GM23338 (cell line): ENCODE measurements at regions not wholly inside any gene's neighbourhood (a gene's known extent, or its start where the extent isn't known, plus 50 kb on each side); places are given as distances from the start of the nearest gene placed in this dataset.

Source experiments
- CREB1 ChIP-seq: fragments of 250-450 bp; sonication (Bioruptor Pico); IDR thresholded peaks from 2 replicates; pipeline ENCODE4 v1.5.0; 2020; ENCODE audit warnings: low read depth, mild to moderate bottlenecking, moderate library complexity
- EZH2 ChIP-seq: fragments of 200-600 bp; sonication (generic); IDR thresholded peaks from one replicate; pipeline ENCODE4 v1.8.0; 2017; ENCODE audit warnings: antibody characterized with exemption, mild to moderate bottlenecking, low read depth; ENCODE audit not compliant: unreplicated experiment
- EZH2phosphoT487 ChIP-seq: fragments of 200-600 bp; sonication (generic); IDR thresholded peaks from one replicate; pipeline ENCODE4 v1.8.1; 2018; ENCODE audit warnings: antibody characterized with exemption; ENCODE audit not compliant: unreplicated experiment
- JUNB ChIP-seq: IDR thresholded peaks from one replicate; pipeline ENCODE4 v1.6.1; 2016; ENCODE audit warnings: antibody characterized with exemption; ENCODE audit not compliant: unreplicated experiment
- POLR2AphosphoS5 ChIP-seq: IDR thresholded peaks from 2 replicates; pipeline ENCODE4 v1.6.1; 2016; ENCODE audit warnings: antibody characterized with exemption, low read depth
- STAT1 ChIP-seq: IDR thresholded peaks from one replicate; pipeline ENCODE4 v1.6.1; 2016; ENCODE audit warnings: antibody characterized with exemption; ENCODE audit not compliant: unreplicated experiment
- ZNF114 ChIP-seq: fragments of 250-450 bp; sonication (Bioruptor Pico); IDR thresholded peaks from 2 replicates; pipeline ENCODE4 v1.5.0; 2020; ENCODE audit warnings: mild to moderate bottlenecking, moderate library complexity
- ZNF331 ChIP-seq: fragments of 250-450 bp; sonication (Bioruptor Pico); IDR thresholded peaks from 2 replicates; pipeline ENCODE4 v1.5.0; 2020; ENCODE audit warnings: low read depth, mild to moderate bottlenecking, moderate library complexity
- TF ChIP-seq, protein P1 (sequence below): IDR thresholded peaks from one replicate; pipeline ENCODE4 v1.6.1; 2018; ENCODE audit warnings: antibody characterized with exemption; ENCODE audit not compliant: unreplicated experiment
- TF ChIP-seq, protein P2 (sequence below): IDR thresholded peaks from 2 replicates; pipeline ENCODE4 v1.6.1; 2016; ENCODE audit warnings: antibody characterized with exemption
- TF ChIP-seq, protein P3 (sequence below), 2 experiments: fragments of 200-600 bp in 1 of 2; sonication (generic) in 1 of 2; conservative IDR thresholded peaks; 2 replicates each; pipeline versions ENCODE4 v1.5.1 to v1.6.1; 2016 to 2017; ENCODE audit warnings: antibody characterized with exemption in 2 of 2, low read depth in 2 of 2, mild to moderate bottlenecking in 2 of 2, moderate library complexity in 1 of 2

DNA sequence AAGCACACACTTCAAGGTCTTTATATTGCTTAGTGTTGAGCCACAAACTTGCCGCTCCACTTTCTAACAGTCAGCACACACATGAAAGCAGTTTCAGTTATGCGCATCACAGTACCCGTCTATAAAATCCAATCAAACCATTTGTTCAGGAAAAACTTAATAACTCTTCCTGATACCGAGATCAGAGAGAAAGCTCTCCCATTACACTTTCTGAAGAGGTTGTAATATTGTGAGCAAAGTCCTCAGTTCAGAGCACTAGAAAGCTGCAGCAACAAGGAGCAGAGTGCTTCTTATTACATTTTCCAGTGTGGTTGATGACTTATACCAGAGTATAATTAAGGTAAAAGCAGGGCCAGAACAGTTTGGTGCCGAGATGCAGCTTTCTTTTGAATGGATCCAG lies 102.8 kb upstream of the F3 start:
- TF ChIP-seq, protein P1, sequence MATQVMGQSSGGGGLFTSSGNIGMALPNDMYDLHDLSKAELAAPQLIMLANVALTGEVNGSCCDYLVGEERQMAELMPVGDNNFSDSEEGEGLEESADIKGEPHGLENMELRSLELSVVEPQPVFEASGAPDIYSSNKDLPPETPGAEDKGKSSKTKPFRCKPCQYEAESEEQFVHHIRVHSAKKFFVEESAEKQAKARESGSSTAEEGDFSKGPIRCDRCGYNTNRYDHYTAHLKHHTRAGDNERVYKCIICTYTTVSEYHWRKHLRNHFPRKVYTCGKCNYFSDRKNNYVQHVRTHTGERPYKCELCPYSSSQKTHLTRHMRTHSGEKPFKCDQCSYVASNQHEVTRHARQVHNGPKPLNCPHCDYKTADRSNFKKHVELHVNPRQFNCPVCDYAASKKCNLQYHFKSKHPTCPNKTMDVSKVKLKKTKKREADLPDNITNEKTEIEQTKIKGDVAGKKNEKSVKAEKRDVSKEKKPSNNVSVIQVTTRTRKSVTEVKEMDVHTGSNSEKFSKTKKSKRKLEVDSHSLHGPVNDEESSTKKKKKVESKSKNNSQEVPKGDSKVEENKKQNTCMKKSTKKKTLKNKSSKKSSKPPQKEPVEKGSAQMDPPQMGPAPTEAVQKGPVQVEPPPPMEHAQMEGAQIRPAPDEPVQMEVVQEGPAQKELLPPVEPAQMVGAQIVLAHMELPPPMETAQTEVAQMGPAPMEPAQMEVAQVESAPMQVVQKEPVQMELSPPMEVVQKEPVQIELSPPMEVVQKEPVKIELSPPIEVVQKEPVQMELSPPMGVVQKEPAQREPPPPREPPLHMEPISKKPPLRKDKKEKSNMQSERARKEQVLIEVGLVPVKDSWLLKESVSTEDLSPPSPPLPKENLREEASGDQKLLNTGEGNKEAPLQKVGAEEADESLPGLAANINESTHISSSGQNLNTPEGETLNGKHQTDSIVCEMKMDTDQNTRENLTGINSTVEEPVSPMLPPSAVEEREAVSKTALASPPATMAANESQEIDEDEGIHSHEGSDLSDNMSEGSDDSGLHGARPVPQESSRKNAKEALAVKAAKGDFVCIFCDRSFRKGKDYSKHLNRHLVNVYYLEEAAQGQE = no peak
- TF ChIP-seq POLR2AphosphoS5 (no peak), EZH2 (no peak), STAT1 (no peak), JUNB (no peak), CREB1 (CRISPR knock-in tag) (no peak), EZH2phosphoT487 (no peak), ZNF331 (CRISPR knock-in tag) (no peak), ZNF114 (CRISPR knock-in tag) (no peak)
- TF ChIP-seq, protein P2, sequence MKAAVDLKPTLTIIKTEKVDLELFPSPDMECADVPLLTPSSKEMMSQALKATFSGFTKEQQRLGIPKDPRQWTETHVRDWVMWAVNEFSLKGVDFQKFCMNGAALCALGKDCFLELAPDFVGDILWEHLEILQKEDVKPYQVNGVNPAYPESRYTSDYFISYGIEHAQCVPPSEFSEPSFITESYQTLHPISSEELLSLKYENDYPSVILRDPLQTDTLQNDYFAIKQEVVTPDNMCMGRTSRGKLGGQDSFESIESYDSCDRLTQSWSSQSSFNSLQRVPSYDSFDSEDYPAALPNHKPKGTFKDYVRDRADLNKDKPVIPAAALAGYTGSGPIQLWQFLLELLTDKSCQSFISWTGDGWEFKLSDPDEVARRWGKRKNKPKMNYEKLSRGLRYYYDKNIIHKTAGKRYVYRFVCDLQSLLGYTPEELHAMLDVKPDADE = no peak
- TF ChIP-seq, protein P3, sequence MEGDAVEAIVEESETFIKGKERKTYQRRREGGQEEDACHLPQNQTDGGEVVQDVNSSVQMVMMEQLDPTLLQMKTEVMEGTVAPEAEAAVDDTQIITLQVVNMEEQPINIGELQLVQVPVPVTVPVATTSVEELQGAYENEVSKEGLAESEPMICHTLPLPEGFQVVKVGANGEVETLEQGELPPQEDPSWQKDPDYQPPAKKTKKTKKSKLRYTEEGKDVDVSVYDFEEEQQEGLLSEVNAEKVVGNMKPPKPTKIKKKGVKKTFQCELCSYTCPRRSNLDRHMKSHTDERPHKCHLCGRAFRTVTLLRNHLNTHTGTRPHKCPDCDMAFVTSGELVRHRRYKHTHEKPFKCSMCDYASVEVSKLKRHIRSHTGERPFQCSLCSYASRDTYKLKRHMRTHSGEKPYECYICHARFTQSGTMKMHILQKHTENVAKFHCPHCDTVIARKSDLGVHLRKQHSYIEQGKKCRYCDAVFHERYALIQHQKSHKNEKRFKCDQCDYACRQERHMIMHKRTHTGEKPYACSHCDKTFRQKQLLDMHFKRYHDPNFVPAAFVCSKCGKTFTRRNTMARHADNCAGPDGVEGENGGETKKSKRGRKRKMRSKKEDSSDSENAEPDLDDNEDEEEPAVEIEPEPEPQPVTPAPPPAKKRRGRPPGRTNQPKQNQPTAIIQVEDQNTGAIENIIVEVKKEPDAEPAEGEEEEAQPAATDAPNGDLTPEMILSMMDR (conservative IDR thresholded peaks at IDR 0.05; ENCODE audit: low read depth in 2 of 2) = no peak
